Ishikawa (cell line): ENCODE measurements at regions not wholly inside any gene's neighbourhood (a gene's known extent, or its start where the extent isn't known, plus 50 kb on each side); places are given as distances from the start of the nearest gene placed in this dataset.

Experiments used
- CEBPB ChIP-seq: IDR thresholded peaks from 2 replicates; pipeline ENCODE4 v1.6.1; 2012
- CREB1 ChIP-seq: IDR thresholded peaks from 2 replicates; pipeline ENCODE4 v1.6.1; 2012; ENCODE audit warnings: low read depth
- EGR1 ChIP-seq: IDR thresholded peaks from 2 replicates; pipeline ENCODE4 v1.6.1; 2012
- EP300 ChIP-seq: IDR thresholded peaks from 2 replicates; pipeline ENCODE4 v1.6.1; 2012; ENCODE audit warnings: borderline replicate concordance
- FOXM1 ChIP-seq: IDR thresholded peaks from 2 replicates; pipeline ENCODE4 v1.6.1; 2012; ENCODE audit warnings: low read depth, borderline replicate concordance
- MAX ChIP-seq: IDR thresholded peaks from 2 replicates; pipeline ENCODE4 v1.6.1; 2012
- NFIC ChIP-seq: IDR thresholded peaks from 2 replicates; pipeline ENCODE4 v1.6.1; 2012
- RAD21 ChIP-seq: IDR thresholded peaks from 2 replicates; pipeline ENCODE4 v1.6.1; 2012; ENCODE audit warnings: low read depth
- REST ChIP-seq: IDR thresholded peaks from 2 replicates; pipeline ENCODE4 v1.6.1; 2012; ENCODE audit warnings: low read depth, mild to moderate bottlenecking
- TAF1 ChIP-seq: IDR thresholded peaks from 2 replicates; pipeline ENCODE4 v1.6.1; 2012; ENCODE audit warnings: low read depth, mild to moderate bottlenecking
- TCF12 ChIP-seq: IDR thresholded peaks from 2 replicates; pipeline ENCODE4 v1.6.1; 2012; ENCODE audit warnings: low read depth
- TEAD4 ChIP-seq: IDR thresholded peaks from 2 replicates; pipeline ENCODE4 v1.6.1; 2012
- USF1 ChIP-seq: IDR thresholded peaks from 2 replicates; pipeline ENCODE4 v1.6.1; 2012
- YY1 ChIP-seq: IDR thresholded peaks from 2 replicates; pipeline ENCODE4 v1.6.1; 2012; ENCODE audit warnings: low read depth
- ZBTB7A ChIP-seq: IDR thresholded peaks from 2 replicates; pipeline ENCODE4 v1.6.1; 2012; ENCODE audit warnings: low read depth

DNA sequence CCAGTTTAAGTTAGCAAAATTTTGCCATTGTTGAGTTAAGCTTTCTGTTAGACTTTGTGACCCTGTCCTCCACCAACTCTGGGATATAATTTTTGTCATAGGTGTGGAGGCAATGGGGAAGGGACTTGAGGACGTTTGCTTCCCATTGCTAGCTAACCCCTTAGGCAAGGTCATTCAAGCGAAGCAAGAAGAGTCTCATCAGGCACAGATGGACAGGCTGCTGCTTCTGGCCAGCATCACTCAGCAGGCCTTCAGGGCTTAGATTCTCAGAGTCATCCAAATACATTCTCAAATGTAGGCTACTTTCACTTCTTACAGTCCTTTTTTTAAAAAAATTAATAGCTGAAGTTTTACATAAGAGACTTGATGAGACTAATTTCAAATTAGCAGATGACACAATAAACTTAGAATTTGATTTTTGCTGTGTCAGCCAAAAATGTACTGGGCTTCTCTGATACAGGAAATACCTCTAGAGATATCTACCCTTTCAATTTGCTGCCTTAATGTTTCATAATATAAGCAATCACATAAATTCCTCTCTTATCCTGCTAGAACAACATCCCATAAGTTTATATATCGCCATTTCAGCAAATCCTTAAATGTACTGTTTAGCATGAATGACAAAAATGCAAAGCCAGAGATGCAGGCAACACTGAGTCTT is 875.2 kb downstream of the FLRT2 start:
- TF ChIP-seq NFIC = no peak
- no peak for TF ChIP-seq CREB1
- no peak for TF ChIP-seq ZBTB7A
- no peak for TF ChIP-seq REST
- no peak for TF ChIP-seq YY1
- TF ChIP-seq USF1 = no peak
- TF ChIP-seq TAF1 = no peak
- no peak for TF ChIP-seq EGR1
- no peak for TF ChIP-seq TEAD4
- TF ChIP-seq FOXM1 = no peak
- TF ChIP-seq MAX = no peak
- no peak for TF ChIP-seq EP300
- TF ChIP-seq TCF12 = no peak

DNA sequence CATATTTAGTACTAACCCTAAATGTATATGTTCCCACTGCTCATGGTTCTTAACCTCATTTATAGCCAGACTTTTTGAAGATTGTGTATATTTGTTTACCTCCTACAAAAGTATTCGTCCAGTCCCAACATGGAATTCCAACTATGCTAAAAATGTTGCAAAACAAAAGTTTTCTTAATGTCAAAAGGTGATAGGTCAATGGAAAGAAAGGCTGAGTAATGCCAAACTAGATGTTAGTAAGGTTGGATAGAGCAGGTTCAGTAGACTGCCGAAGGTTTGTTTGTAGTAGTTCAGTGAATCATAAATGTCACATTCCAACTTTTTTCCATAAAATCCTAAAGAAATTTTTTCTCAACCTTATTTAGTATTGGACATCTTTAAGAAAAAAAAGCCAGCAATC is 874.5 kb downstream of the FLRT2 start:
- TF ChIP-seq MAX = no peak
- TF ChIP-seq RAD21 = no peak
- TF ChIP-seq CEBPB = no peak
- no peak for TF ChIP-seq TAF1
- TF ChIP-seq EP300 = no peak
- no peak for TF ChIP-seq YY1
- TF ChIP-seq USF1 = no peak

GRCh38 chr14:86402545-86402944 is 872.6 kb downstream of the FLRT2 start:
- TF ChIP-seq REST (no peak), ZBTB7A (no peak), EP300 (no peak), YY1 (no peak), NFIC (no peak), RAD21 (no peak), CEBPB (no peak), TAF1 (no peak), CREB1 (no peak), TCF12 (no peak), FOXM1 (no peak), EGR1 (no peak), USF1 (no peak), TEAD4 (no peak), MAX (no peak)

GRCh38 chr14:86391085-86391484 is 861.1 kb downstream of the FLRT2 start:
- TF ChIP-seq TCF12 (no peak), MAX (no peak), EP300 (no peak), RAD21 (no peak), TEAD4 (no peak), CEBPB (no peak), EGR1 (no peak), YY1 (no peak), USF1 (no peak), FOXM1 (no peak), NFIC (no peak), CREB1 (no peak), TAF1 (no peak), REST (no peak)
